Caco-2 (cell line): ENCODE measurements at regions not wholly inside any gene's neighbourhood (a gene's known extent, or its start where the extent isn't known, plus 50 kb on each side); places are given as distances from the start of the nearest gene placed in this dataset.

Source experiments
- BruUV-seq: library from RNA; stranded (reverse); fragments of 400-500 nt; replicated peaks from 2 replicates; lab custom pipeline; 2021; lab: Mats Ljungman, UMichigan
- CTCF ChIA-PET: fragments of 300-600 bp; sonication (Branson Sonifier 250); formaldehyde crosslinking; loops from one replicate; lab custom pipeline; 2022; ENCODE audit warnings: antibody characterized with exemption; lab: Charles Lee
- POLR2A ChIA-PET: fragments of 300-600 bp; sonication (Branson Sonifier 250); formaldehyde crosslinking; loops from one replicate; lab custom pipeline; 2022; ENCODE audit warnings: antibody characterized with exemption; lab: Charles Lee
- DNase-seq, 2 experiments: peaks; one replicate each; pipeline versions ENCODE4 v3.0.0 to v3.0.0-alpha.2; 2020 to 2022
- H3K27me3 ChIP-seq: replicated peaks from 2 replicates; pipeline ENCODE4 v1.6.0; 2011; ENCODE audit warnings: low read length; ENCODE audit not compliant: control insufficient read depth, insufficient read depth
- H3K36me3 ChIP-seq: 2 replicates; pipeline ENCODE4 v1.5.1; 2011; ENCODE audit warnings: low read length; ENCODE audit not compliant: control insufficient read depth, insufficient read depth
- H3K4me1 ChIP-seq: fragments of 250-450 bp; sonication (Bioruptor Pico); 2 replicates; pipeline ENCODE4 v1.5.1; 2020; ENCODE audit warnings: mild to moderate bottlenecking
- H3K4me3 ChIP-seq: 2 replicates; pipeline ENCODE4 v1.5.1; 2011; ENCODE audit warnings: low read depth, mild to moderate bottlenecking, control low read depth, low read length
- H3K9me3 ChIP-seq: fragments of 250-450 bp; sonication (Bioruptor Pico); 2 replicates; pipeline ENCODE4 v1.5.1; 2020; ENCODE audit warnings: mild to moderate bottlenecking, moderate library complexity
- H3K27ac Mint-ChIP-seq: one replicate; pipeline ENCODE4 v1.8.0; 2022; ENCODE audit warnings: mixed read lengths; ENCODE audit not compliant: unreplicated experiment
- H3K27me3 Mint-ChIP-seq: one replicate; pipeline ENCODE4 v1.8.0; 2022; ENCODE audit warnings: mixed read lengths; ENCODE audit not compliant: insufficient read depth, unreplicated experiment
- H3K36me3 Mint-ChIP-seq: one replicate; pipeline ENCODE4 v1.8.0; 2022; ENCODE audit warnings: mild to moderate bottlenecking, mixed read lengths; ENCODE audit not compliant: insufficient read depth, unreplicated experiment
- H3K4me1 Mint-ChIP-seq: one replicate; pipeline ENCODE4 v1.8.0; 2022; ENCODE audit warnings: low read depth, mixed read lengths; ENCODE audit not compliant: unreplicated experiment
- H3K4me3 Mint-ChIP-seq: one replicate; pipeline ENCODE4 v1.8.0; 2022; ENCODE audit warnings: mild to moderate bottlenecking, moderate library complexity, mixed read lengths; ENCODE audit not compliant: unreplicated experiment
- H3K9me3 Mint-ChIP-seq: one replicate; pipeline ENCODE4 v1.8.0; 2022; ENCODE audit warnings: mixed read lengths; ENCODE audit not compliant: unreplicated experiment
- intact Hi-C: fragments of 100-400 bp; cut with micrococcal nuclease; formaldehyde crosslinking; loops from one replicate; pipeline ENCODE4 v1.10.0; 2022; ENCODE audit not compliant: unreplicated experiment
- TF ChIP-seq, protein P1 (sequence below), 2 experiments: fragments of 200-600 bp in 1 of 2; IDR thresholded peaks; 1 replicate in 1 of 2; 2 replicates in 1 of 2; pipeline versions ENCODE4 v1.5.1 to v1.8.0; 2011 to 2022; ENCODE audit warnings: antibody characterized with exemption in 1 of 2, control low read depth in 1 of 2, inconsistent platforms in 1 of 2, low read depth in 1 of 2, low read length in 1 of 2, mild to moderate bottlenecking in 1 of 2, moderate library complexity in 1 of 2; ENCODE audit not compliant: insufficient read depth in 1 of 2, severe bottlenecking in 1 of 2, unreplicated experiment in 1 of 2

DNA sequence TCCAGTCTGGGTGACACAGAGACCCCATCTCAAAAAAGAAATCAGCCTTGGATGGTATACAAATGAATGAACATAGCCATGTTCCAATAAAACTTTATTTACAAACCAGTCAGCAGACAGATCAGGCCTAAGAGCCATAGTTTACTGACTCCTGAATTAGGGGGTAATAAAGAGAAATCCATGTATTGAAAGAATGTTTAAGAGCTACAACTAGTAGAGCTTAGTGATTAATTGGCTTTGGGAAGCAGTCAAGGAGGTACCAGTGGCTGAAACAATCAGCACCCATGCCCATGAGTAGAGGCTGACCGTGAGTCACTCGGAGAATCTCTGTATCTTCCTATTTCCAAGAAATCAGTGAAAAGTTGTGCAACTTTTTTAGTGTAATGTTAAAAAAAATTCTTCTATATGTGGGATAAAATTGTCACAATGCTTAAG lies 223.6 kb upstream of the RREB1 start:
- CTCF ChIA-PET: no interaction called here
- BruUV-seq: no TSS peak

DNA sequence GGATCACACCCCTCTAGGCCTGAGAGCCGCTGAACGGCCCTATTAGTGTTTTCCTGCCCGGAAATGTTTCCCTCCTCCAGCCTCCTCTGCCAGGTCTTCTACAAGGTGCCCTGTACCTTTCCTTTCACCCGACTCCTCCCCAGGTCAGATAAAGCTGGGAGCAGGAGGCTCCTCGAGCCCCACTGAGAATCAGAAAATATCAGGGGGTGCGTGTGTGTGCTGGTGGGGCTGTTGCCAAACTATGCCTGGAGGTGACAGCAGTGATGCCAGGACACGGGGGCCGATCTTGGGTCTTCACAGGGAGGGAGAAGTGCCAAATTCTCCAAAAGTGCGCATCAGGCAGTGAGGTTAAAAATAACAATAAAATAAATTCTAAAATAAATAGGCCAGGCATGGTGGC lies 222.8 kb upstream of the RREB1 start:
- no peak overlapping the region for H3K27ac Mint-ChIP-seq
- no peak for DNase-seq

More for the DNA sequence above, 223.6 kb upstream of the RREB1 start:
- Mint-ChIP-seq H3K27me3 (no peaks in the 10 kb centered on the region), H3K9me3 (no peaks in the 10 kb centered on the region), H3K36me3 (no peaks in the 10 kb centered on the region), H3K4me3 (no peak overlapping the region), H3K27ac (no peak overlapping the region), H3K4me1 (peaks cover 6% of the 10 kb centered on the region)
- no peak overlapping the region for H3K4me3 ChIP-seq
- peaks cover 20% of the 10 kb centered on the region; the same call in 1 of the 2 replicates for H3K4me1 ChIP-seq
- no peaks in the 10 kb centered on the region for H3K36me3 ChIP-seq
- TF ChIP-seq, protein P1, sequence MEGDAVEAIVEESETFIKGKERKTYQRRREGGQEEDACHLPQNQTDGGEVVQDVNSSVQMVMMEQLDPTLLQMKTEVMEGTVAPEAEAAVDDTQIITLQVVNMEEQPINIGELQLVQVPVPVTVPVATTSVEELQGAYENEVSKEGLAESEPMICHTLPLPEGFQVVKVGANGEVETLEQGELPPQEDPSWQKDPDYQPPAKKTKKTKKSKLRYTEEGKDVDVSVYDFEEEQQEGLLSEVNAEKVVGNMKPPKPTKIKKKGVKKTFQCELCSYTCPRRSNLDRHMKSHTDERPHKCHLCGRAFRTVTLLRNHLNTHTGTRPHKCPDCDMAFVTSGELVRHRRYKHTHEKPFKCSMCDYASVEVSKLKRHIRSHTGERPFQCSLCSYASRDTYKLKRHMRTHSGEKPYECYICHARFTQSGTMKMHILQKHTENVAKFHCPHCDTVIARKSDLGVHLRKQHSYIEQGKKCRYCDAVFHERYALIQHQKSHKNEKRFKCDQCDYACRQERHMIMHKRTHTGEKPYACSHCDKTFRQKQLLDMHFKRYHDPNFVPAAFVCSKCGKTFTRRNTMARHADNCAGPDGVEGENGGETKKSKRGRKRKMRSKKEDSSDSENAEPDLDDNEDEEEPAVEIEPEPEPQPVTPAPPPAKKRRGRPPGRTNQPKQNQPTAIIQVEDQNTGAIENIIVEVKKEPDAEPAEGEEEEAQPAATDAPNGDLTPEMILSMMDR (IDR thresholded peaks at IDR 0.05; ENCODE audit: insufficient read depth in 1 of 2, low read depth in 1 of 2, low read length in 1 of 2, severe bottlenecking in 1 of 2, unreplicated experiment in 1 of 2): no peak
- H3K27me3 ChIP-seq: no peaks in the 10 kb centered on the region
- DNase-seq: no peak
- no peaks in the 10 kb centered on the region for H3K9me3 ChIP-seq
- intact Hi-C loops: no loop called here
- POLR2A ChIA-PET: no interaction called here

DNA sequence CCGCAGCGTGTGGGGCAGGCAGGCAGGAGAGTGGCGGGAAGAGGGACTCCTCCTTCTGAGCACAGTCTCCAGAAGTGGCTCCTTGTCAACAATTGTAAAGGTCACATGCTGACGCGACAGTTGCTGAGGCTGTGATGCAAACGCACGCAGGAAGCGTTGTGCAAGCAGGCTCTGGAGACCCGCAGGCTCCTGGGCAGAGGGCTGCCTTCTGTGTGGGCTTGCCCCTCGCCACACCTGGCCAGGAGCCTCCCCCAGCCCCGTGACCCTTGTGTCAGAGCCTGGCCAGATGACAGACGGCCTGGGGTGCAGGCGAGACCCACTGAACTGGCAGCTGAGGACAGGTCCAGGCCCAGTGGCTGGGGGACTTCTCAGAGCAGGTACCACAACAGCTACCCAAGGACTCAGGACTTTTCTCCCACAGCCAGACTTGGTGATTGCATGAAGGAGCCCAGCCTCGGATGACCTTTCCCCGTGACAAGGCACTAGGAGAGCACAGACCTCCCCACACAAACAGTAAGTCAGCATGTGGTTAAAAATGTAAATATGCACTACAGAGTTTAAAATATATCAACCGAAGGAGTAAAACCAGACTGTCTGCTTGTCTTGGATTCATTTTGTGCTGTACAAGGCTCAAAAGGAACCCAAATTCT lies 222.1 kb upstream of the RREB1 start:
- intact Hi-C loops: no loop called here

More for the DNA sequence above, 222.8 kb upstream of the RREB1 start:
- H3K36me3 Mint-ChIP-seq: no peaks in the 10 kb centered on the region
- ChIA-PET CTCF (no interaction called here), POLR2A (no interaction called here)
- no peaks in the 10 kb centered on the region for H3K9me3 Mint-ChIP-seq
- no peaks in the 10 kb centered on the region for H3K27me3 Mint-ChIP-seq
- peaks cover 20% of the 10 kb centered on the region; the same call in 1 of the 2 replicates for H3K4me1 ChIP-seq
- H3K4me3 ChIP-seq: no peak overlapping the region
- H3K4me1 Mint-ChIP-seq: peaks cover 7% of the 10 kb centered on the region
- no TSS peak for BruUV-seq
- H3K36me3 ChIP-seq: no peaks in the 10 kb centered on the region
- TF ChIP-seq, protein P1 (IDR thresholded peaks at IDR 0.05; ENCODE audit: insufficient read depth in 1 of 2, low read depth in 1 of 2, low read length in 1 of 2, severe bottlenecking in 1 of 2, unreplicated experiment in 1 of 2): no peak
- no peaks in the 10 kb centered on the region for H3K9me3 ChIP-seq
- H3K27me3 ChIP-seq: no peaks in the 10 kb centered on the region
- no peak overlapping the region for H3K4me3 Mint-ChIP-seq
- intact Hi-C loops: no loop called here

More for the DNA sequence above, 222.1 kb upstream of the RREB1 start:
- Mint-ChIP-seq H3K9me3 (no peaks in the 10 kb centered on the region), H3K27ac (no peak overlapping the region), H3K36me3 (no peaks in the 10 kb centered on the region), H3K27me3 (no peaks in the 10 kb centered on the region), H3K4me3 (no peak overlapping the region), H3K4me1 (peaks cover 14% of the 10 kb centered on the region)
- Histone ChIP-seq H3K4me3 (no peak overlapping the region), H3K4me1 (peaks cover 27% of the 10 kb centered on the region), H3K27me3 (no peaks in the 10 kb centered on the region), H3K9me3 (no peaks in the 10 kb centered on the region), H3K36me3 (no peaks in the 10 kb centered on the region)
- ChIA-PET POLR2A (no interaction called here), CTCF (no interaction called here)
- no peak for DNase-seq
- TF ChIP-seq, protein P1 (IDR thresholded peaks at IDR 0.05; ENCODE audit: insufficient read depth in 1 of 2, low read depth in 1 of 2, low read length in 1 of 2, severe bottlenecking in 1 of 2, unreplicated experiment in 1 of 2): no peak
- no TSS peak for BruUV-seq
